Neural progenitor cell (in vitro differentiated cells): ENCODE measurements at regions not wholly inside any gene's neighbourhood (a gene's known extent, or its start where the extent isn't known, plus 50 kb on each side); places are given as distances from the start of the nearest gene placed in this dataset.

ENCODE experiments used
- DNase-seq: peaks from one replicate; pipeline ENCODE4 v3.0.0-alpha.2; 2016; ENCODE audit warnings: low spot score
- H2AFZ ChIP-seq: fragments of 200-600 bp; sonication (generic); replicated peaks from 2 replicates; pipeline ENCODE4 v1.6.1; 2016; ENCODE audit warnings: antibody characterized with exemption
- H3F3A ChIP-seq: fragments of 200-600 bp; sonication (generic); 2 replicates; pipeline ENCODE4 v1.6.1; 2016; ENCODE audit warnings: antibody characterized with exemption, low read depth
- H3K27ac ChIP-seq: fragments of 200-600 bp; sonication (generic); 2 replicates; pipeline ENCODE4 v1.5.1; 2016; ENCODE audit warnings: mild to moderate bottlenecking
- H3K27me3 ChIP-seq: fragments of 200-600 bp; sonication (generic); 2 replicates; pipeline ENCODE4 v1.6.1; 2016; ENCODE audit warnings: mild to moderate bottlenecking, moderate library complexity
- H3K36me3 ChIP-seq: fragments of 200-600 bp; sonication (generic); 2 replicates; pipeline ENCODE4 v1.5.1; 2016
- H3K4me1 ChIP-seq: fragments of 200-600 bp; sonication (generic); 2 replicates; pipeline ENCODE4 v1.6.1; 2016; ENCODE audit warnings: mixed run types
- H3K4me2 ChIP-seq: fragments of 200-600 bp; sonication (generic); 2 replicates; pipeline ENCODE4 v1.6.1; 2016
- H3K4me3 ChIP-seq: fragments of 200-600 bp; sonication (generic); 2 replicates; pipeline ENCODE4 v1.5.1; 2016
- H3K79me2 ChIP-seq: fragments of 200-600 bp; sonication (generic); 2 replicates; pipeline ENCODE4 v1.6.1; 2016; ENCODE audit warnings: low read depth
- H3K9ac ChIP-seq: fragments of 200-600 bp; sonication (generic); 2 replicates; pipeline ENCODE4 v1.6.1; 2016
- H3K9me3 ChIP-seq: fragments of 200-600 bp; sonication (generic); 2 replicates; pipeline ENCODE4 v1.5.1; 2016; ENCODE audit warnings: low read depth
- H4K20me1 ChIP-seq: fragments of 200-600 bp; sonication (generic); 2 replicates; pipeline ENCODE4 v1.6.1; 2016; ENCODE audit warnings: low read depth
- H3K27ac Mint-ChIP-seq: 3 replicates; pipeline ENCODE4 v1.8.0; 2021; ENCODE audit warnings: mixed read lengths
- H3K27me3 Mint-ChIP-seq: 2 replicates; pipeline ENCODE4 v1.8.0; 2022; ENCODE audit warnings: low read depth, mild to moderate bottlenecking, inconsistent platforms, moderate library complexity, mixed read lengths; ENCODE audit not compliant: insufficient read depth
- H3K36me3 Mint-ChIP-seq: 3 replicates; pipeline ENCODE4 v1.8.0; 2021; ENCODE audit warnings: mixed read lengths
- H3K4me1 Mint-ChIP-seq: 3 replicates; pipeline ENCODE4 v1.8.0; 2021; ENCODE audit warnings: mixed read lengths
- H3K4me3 Mint-ChIP-seq: 3 replicates; pipeline ENCODE4 v1.8.0; 2021; ENCODE audit warnings: mild to moderate bottlenecking, moderate library complexity, mixed read lengths
- H3K9me3 Mint-ChIP-seq: 3 replicates; pipeline ENCODE4 v1.8.0; 2020; ENCODE audit warnings: mixed read lengths
- EZH2 ChIP-seq: fragments of 200-600 bp; sonication (generic); IDR thresholded peaks from 2 replicates; pipeline ENCODE4 v1.6.1; 2017; ENCODE audit warnings: antibody characterized with exemption, mild to moderate bottlenecking, moderate library complexity
- EZH2phosphoT487 ChIP-seq: fragments of 200-600 bp; sonication (generic); IDR thresholded peaks from 2 replicates; pipeline ENCODE4 v1.6.1; 2017; ENCODE audit warnings: antibody characterized with exemption
- TF ChIP-seq, protein P1 (sequence below): fragments of 200-600 bp; sonication (generic); IDR thresholded peaks from 2 replicates; pipeline ENCODE4 v1.5.1; 2017; ENCODE audit warnings: antibody characterized with exemption, mild to moderate bottlenecking

DNA sequence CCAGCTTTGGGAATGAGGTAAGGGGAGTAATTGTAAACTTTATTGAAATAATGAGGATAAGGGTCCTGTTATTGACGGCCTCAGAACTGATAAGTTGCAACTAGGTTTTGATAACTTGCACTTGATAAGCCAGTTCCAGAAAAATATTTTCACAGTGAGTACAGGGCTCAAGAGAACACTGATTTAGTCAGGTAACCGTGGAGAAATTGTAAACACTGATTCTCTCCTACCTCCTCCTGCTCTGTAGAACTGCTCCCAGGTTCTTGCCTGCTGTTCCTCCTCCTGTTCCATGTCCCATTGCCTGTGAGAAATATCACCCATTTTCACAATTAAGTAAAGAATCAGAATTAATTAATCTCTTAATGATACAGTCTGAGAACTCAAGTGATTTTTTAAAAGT is 55.0 kb upstream of the CXXC4 start:
- H3K9me3 ChIP-seq, result no peaks in the 10 kb centered on the region
- H4K20me1 ChIP-seq, result no peaks in the 10 kb centered on the region
- H3F3A ChIP-seq, result no peaks in the 10 kb centered on the region
- H2AFZ ChIP-seq, result no peak overlapping the region
- H3K27ac Mint-ChIP-seq, result no peak overlapping the region
- H3K9ac ChIP-seq, result no peak overlapping the region
- no peak overlapping the region for H3K27ac ChIP-seq
- TF ChIP-seq EZH2phosphoT487 (no peak), EZH2 (no peak)
- TF ChIP-seq, protein P1, sequence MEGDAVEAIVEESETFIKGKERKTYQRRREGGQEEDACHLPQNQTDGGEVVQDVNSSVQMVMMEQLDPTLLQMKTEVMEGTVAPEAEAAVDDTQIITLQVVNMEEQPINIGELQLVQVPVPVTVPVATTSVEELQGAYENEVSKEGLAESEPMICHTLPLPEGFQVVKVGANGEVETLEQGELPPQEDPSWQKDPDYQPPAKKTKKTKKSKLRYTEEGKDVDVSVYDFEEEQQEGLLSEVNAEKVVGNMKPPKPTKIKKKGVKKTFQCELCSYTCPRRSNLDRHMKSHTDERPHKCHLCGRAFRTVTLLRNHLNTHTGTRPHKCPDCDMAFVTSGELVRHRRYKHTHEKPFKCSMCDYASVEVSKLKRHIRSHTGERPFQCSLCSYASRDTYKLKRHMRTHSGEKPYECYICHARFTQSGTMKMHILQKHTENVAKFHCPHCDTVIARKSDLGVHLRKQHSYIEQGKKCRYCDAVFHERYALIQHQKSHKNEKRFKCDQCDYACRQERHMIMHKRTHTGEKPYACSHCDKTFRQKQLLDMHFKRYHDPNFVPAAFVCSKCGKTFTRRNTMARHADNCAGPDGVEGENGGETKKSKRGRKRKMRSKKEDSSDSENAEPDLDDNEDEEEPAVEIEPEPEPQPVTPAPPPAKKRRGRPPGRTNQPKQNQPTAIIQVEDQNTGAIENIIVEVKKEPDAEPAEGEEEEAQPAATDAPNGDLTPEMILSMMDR, result no peak
- H3K36me3 Mint-ChIP-seq, result no peaks in the 10 kb centered on the region
- no peak overlapping the region for H3K4me3 Mint-ChIP-seq
- no peaks in the 10 kb centered on the region for H3K27me3 ChIP-seq
- no peak overlapping the region for H3K4me3 ChIP-seq
- H3K4me1 ChIP-seq, result peaks cover 8% of the 10 kb centered on the region
- no peaks in the 10 kb centered on the region for H3K27me3 Mint-ChIP-seq
- H3K4me2 ChIP-seq, result no peak overlapping the region
- H3K36me3 ChIP-seq, result no peaks in the 10 kb centered on the region
- no peaks in the 10 kb centered on the region for H3K4me1 Mint-ChIP-seq
- DNase-seq, result no peak
- no peaks in the 10 kb centered on the region for H3K79me2 ChIP-seq
- no peaks in the 10 kb centered on the region for H3K9me3 Mint-ChIP-seq

DNA sequence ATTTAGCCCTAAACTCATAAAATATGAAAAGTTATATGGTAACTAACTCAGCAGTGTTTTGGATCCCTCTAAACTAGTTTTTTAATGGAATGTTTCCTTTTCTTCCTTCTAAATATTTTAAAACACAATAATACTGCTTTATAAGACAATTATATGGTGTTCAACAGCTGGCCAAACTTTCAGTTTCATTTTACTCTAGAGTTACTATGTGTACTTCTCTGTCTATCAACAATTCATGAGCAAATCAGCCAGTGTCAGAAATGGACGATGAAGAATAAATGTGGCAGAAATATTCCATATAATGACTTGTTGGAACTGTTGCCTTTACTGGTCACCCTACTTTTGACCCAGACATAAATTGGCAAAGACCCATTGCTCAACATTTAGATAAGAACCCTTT is 64.8 kb upstream of the CXXC4 start:
- no peaks in the 10 kb centered on the region for H3K36me3 ChIP-seq
- H2AFZ ChIP-seq, result no peak overlapping the region
- Mint-ChIP-seq H3K9me3 (peaks cover 3% of the 10 kb centered on the region), H3K27me3 (no peaks in the 10 kb centered on the region), H3K4me3 (no peak overlapping the region), H3K27ac (no peak overlapping the region), H3K36me3 (no peaks in the 10 kb centered on the region), H3K4me1 (no peaks in the 10 kb centered on the region)
- no peaks in the 10 kb centered on the region for H3K9me3 ChIP-seq
- no peak overlapping the region for H3K4me2 ChIP-seq
- no peaks in the 10 kb centered on the region for H3K79me2 ChIP-seq
- DNase-seq, result no peak
- H3K27ac ChIP-seq, result no peak overlapping the region
- no peak overlapping the region for H3K9ac ChIP-seq
- H3K4me1 ChIP-seq, result no peaks in the 10 kb centered on the region
- H4K20me1 ChIP-seq, result no peaks in the 10 kb centered on the region
- TF ChIP-seq EZH2 (no peak), EZH2phosphoT487 (no peak)
- TF ChIP-seq, protein P1, result no peak
- H3F3A ChIP-seq, result no peaks in the 10 kb centered on the region
- H3K27me3 ChIP-seq, result no peaks in the 10 kb centered on the region
- no peak overlapping the region for H3K4me3 ChIP-seq

DNA sequence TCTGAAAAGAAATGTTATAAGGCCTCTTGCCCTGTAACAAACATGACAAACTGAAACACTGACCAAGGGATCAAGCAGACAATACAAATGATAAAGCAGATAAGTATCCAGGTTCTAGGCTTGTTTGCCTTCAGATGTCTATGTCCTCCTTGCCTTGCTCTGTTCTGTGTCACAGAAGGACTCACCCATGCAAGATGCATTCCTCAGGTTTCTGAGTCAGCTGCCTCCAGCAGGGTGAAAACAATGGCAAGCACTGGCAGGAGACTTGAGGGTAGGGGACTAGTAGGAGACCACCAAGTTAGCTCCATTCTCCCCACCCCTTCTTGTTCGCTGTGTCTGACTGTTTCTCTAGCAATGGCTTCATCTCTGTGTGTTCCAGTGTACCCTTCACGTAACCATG is 76.6 kb upstream of the CXXC4 start:
- no peak overlapping the region for H3K27ac Mint-ChIP-seq
- H3K4me3 Mint-ChIP-seq, result no peak overlapping the region
- no peaks in the 10 kb centered on the region for H3K27me3 Mint-ChIP-seq
- Histone ChIP-seq H2AFZ (no peak overlapping the region), H3K4me2 (no peak overlapping the region), H3K79me2 (no peaks in the 10 kb centered on the region), H3K27ac (no peak overlapping the region), H3K9ac (no peak overlapping the region), H4K20me1 (no peaks in the 10 kb centered on the region), H3F3A (no peaks in the 10 kb centered on the region), H3K4me3 (no peak overlapping the region), H3K27me3 (no peaks in the 10 kb centered on the region), H3K36me3 (no peaks in the 10 kb centered on the region), H3K9me3 (no peaks in the 10 kb centered on the region), H3K4me1 (no peaks in the 10 kb centered on the region)
- H3K36me3 Mint-ChIP-seq, result no peaks in the 10 kb centered on the region
- DNase-seq, result peak; percentile 35
- TF ChIP-seq EZH2 (no peak), EZH2phosphoT487 (no peak)
- TF ChIP-seq, protein P1, result no peak
- peaks cover 2% of the 10 kb centered on the region for H3K9me3 Mint-ChIP-seq
- peaks cover 16% of the 10 kb centered on the region for H3K4me1 Mint-ChIP-seq

DNA sequence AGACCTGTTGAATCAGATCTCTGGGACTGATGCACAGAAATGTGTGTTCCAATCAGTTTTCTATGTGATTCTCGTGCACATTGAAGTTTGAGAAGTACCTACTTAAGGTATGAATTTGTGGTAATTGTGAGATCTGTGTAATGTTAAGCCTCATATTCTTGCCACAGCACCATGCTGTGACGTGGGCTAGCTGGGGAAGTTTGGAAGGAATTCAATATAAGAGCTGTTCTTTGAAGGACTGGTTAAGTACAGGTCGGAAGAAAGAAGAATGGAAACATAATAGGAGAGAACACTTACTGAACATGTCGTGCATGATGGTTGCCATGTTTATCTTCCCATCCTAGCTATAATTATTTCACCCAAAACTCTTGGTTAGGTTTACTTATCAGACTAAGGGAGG is 79.7 kb upstream of the CXXC4 start:
- no peaks in the 10 kb centered on the region for H3K9me3 ChIP-seq
- H4K20me1 ChIP-seq, result no peaks in the 10 kb centered on the region
- no peaks in the 10 kb centered on the region for H3K79me2 ChIP-seq
- no peaks in the 10 kb centered on the region for H3K9me3 Mint-ChIP-seq
- no peak overlapping the region for H3K4me2 ChIP-seq
- H3K36me3 Mint-ChIP-seq, result no peaks in the 10 kb centered on the region
- H2AFZ ChIP-seq, result no peak overlapping the region
- DNase-seq, result no peak
- H3K36me3 ChIP-seq, result no peaks in the 10 kb centered on the region
- no peak overlapping the region for H3K9ac ChIP-seq
- no peaks in the 10 kb centered on the region for H3K27me3 Mint-ChIP-seq
- H3K4me1 ChIP-seq, result no peaks in the 10 kb centered on the region
- H3F3A ChIP-seq, result no peaks in the 10 kb centered on the region
- TF ChIP-seq, protein P1, result no peak
- TF ChIP-seq EZH2 (no peak), EZH2phosphoT487 (no peak)
- H3K4me3 Mint-ChIP-seq, result no peak overlapping the region
- H3K4me3 ChIP-seq, result no peak overlapping the region
- no peak overlapping the region for H3K27ac ChIP-seq
- peaks cover 18% of the 10 kb centered on the region for H3K4me1 Mint-ChIP-seq
- no peaks in the 10 kb centered on the region for H3K27me3 ChIP-seq
- H3K27ac Mint-ChIP-seq, result no peak overlapping the region
